HG02798 (cell line): ENCODE measurements at regions not wholly inside any gene's neighbourhood (a gene's known extent, or its start where the extent isn't known, plus 50 kb on each side); places are given as distances from the start of the nearest gene placed in this dataset.

ENCODE experiments used
- ATAC-seq: cut with Tn5 transposase; IDR thresholded peaks from one replicate; pipeline ENCODE4 v1.9.1; 2021; ENCODE audit warnings: mild to moderate bottlenecking; ENCODE audit not compliant: unreplicated experiment, poor library complexity

GRCh38 chr12:91618281-91618680, 435.7 kb upstream of the DCN start:
- peak; percentile 73 for ATAC-seq

GRCh38 chr12:91617818-91618217, 435.2 kb upstream of the DCN start:
- peak; percentile 55 for ATAC-seq

GRCh38 chr12:91616416-91616815, 433.8 kb upstream of the DCN start:
- no peak for ATAC-seq

GRCh38 chr12:91613223-91613779, 430.7 kb upstream of the DCN start:
- no peak for ATAC-seq

- no peak for ATAC-seq
Observed at GRCh38 chr12:91610561-91610960, 427.9 kb upstream of the DCN start.

- no peak for ATAC-seq
Observed at GRCh38 chr12:91609283-91609682, 426.7 kb upstream of the DCN start.

- no peak for ATAC-seq
Observed at GRCh38 chr12:91608542-91608941, 425.9 kb upstream of the DCN start.

- ATAC-seq: no peak
Observed at GRCh38 chr12:91606662-91607377, 424.2 kb upstream of the DCN start.

- ATAC-seq: no peak
Observed at GRCh38 chr12:91604897-91605296, 422.3 kb upstream of the DCN start.

GRCh38 chr12:91603060-91603459, 420.4 kb upstream of the DCN start:
- no peak for ATAC-seq

- ATAC-seq: no peak
Observed at GRCh38 chr12:91601054-91601453, 418.4 kb upstream of the DCN start.

- no peak for ATAC-seq
Observed at GRCh38 chr12:91594715-91595114, 412.1 kb upstream of the DCN start.

GRCh38 chr12:91591639-91591987, 409.0 kb upstream of the DCN start:
- ATAC-seq: no peak

- no peak for ATAC-seq
Observed at GRCh38 chr12:91590966-91591638, 408.5 kb upstream of the DCN start.

- no peak for ATAC-seq
Observed at GRCh38 chr12:91588874-91589454, 406.3 kb upstream of the DCN start.

GRCh38 chr12:91586015-91586414, 403.4 kb upstream of the DCN start:
- ATAC-seq: no peak

- ATAC-seq: no peak
Observed at GRCh38 chr12:91582811-91583210, 400.2 kb upstream of the DCN start.

- ATAC-seq: no peak
Observed at GRCh38 chr12:91579516-91580263, 397.1 kb upstream of the DCN start.

GRCh38 chr12:91577586-91578539, 395.2 kb upstream of the DCN start:
- peak; percentile 55 for ATAC-seq

- ATAC-seq: no peak
Observed at GRCh38 chr12:91576432-91576831, 393.8 kb upstream of the DCN start.
